ENCODE measurements at regions not wholly inside any gene's neighbourhood (a gene's known extent, or its start where the extent isn't known, plus 50 kb on each side); places are given as distances from the start of the nearest gene placed in this dataset.

- no peaks in the 10 kb centered on the region for H3K4me1 ChIP-seq
- no peaks in the 10 kb centered on the region for H3K27me3 ChIP-seq
- intact Hi-C loops (cut with DNase I; ENCODE audit: low total_unique reads): no loop called here
- H3K9me3 ChIP-seq: no peaks in the 10 kb centered on the region
- H3K27ac ChIP-seq: no peak overlapping the region
- TF ChIP-seq POLR2A (IDR thresholded peaks at IDR 0.05) (no peak), CTCF (IDR thresholded peaks at IDR 0.05) (no peak)
- no peak overlapping the region for H3K4me3 ChIP-seq
- no peak for DNase-seq
- no peaks in the 10 kb centered on the region for H3K36me3 ChIP-seq
Observed at GRCh38 chr3:104788807-104789206, 577.9 kb upstream of the ALCAM start.

DNA sequence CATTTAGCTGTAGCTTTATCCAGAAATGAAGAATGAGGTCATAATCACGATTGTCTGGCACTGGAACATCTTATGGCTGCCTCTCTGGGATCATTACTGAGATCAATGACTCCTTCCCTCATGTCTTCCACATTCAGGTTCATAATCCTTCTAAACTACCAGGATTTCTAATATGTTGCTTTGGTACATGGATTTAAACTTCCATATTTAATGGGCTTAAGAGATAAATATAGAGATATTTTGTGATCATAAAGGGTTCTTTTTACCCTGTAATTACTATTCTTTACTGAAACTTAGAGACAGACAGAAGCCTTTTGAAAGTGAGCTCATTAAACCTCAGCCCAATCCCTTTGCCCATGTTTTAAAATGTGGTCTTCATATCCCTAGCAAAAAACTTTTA lies 575.4 kb upstream of the ALCAM start:
- H3K27me3 ChIP-seq: no peaks in the 10 kb centered on the region
- H3K9me3 ChIP-seq: no peaks in the 10 kb centered on the region
- H3K36me3 ChIP-seq: no peaks in the 10 kb centered on the region
- intact Hi-C loops (cut with DNase I; ENCODE audit: low total_unique reads): no loop called here
- no peak for TF ChIP-seq CTCF (IDR thresholded peaks at IDR 0.05)
- no peak overlapping the region for H3K4me3 ChIP-seq
- H3K27ac ChIP-seq: no peak overlapping the region
- no peak for DNase-seq
- no peaks in the 10 kb centered on the region for H3K4me1 ChIP-seq

DNA sequence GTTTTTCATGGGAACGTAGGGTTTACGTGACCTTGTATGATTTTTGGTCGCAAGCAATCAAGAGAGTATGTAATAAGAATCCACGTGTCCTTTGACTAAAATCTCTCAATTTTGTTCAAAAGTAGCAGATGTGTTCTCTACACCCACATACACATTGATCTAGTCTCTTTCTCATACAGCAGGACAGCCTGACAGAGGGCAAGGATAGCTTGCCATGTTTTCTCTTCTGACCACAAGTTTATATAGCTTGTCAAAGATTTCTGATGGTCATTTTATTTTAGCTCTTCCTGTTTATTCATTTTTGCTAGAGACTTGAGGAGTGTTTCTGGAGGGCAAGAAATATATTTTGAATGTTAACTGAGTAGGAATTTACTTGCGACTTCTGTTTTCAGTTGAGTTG lies 570.2 kb upstream of the ALCAM start:
- Histone ChIP-seq H3K27me3 (no peaks in the 10 kb centered on the region), H3K36me3 (no peaks in the 10 kb centered on the region), H3K4me1 (no peaks in the 10 kb centered on the region), H3K9me3 (no peaks in the 10 kb centered on the region), H3K4me3 (no peak overlapping the region), H3K27ac (no peak overlapping the region)
- TF ChIP-seq CTCF (IDR thresholded peaks at IDR 0.05): no peak
- no peak for TF ChIP-seq POLR2A (IDR thresholded peaks at IDR 0.05)
- no peak for DNase-seq
- intact Hi-C loops (cut with DNase I; ENCODE audit: low total_unique reads): no loop called here

DNA sequence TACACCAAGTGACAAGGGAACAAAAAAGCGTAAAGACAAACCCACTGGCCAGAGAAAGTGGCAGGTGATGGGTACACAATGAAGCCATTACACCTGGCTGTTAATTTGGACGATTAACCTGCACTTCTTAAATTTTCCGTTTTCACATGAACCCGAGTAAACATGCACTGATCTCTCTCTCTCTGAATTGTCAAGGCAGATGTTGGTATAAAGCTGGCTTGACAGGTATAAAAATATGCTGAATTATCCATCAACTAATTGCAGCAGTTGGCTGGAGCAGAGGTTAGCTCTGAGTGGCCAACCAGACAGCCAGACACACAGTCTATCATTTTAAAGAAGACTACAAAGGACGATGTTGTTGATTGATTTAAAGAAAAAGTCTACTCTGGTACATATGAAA lies 561.7 kb upstream of the ALCAM start:
- Histone ChIP-seq H3K9me3 (no peaks in the 10 kb centered on the region), H3K4me1 (no peaks in the 10 kb centered on the region), H3K36me3 (no peaks in the 10 kb centered on the region), H3K27ac (no peak overlapping the region), H3K4me3 (no peak overlapping the region), H3K27me3 (no peaks in the 10 kb centered on the region)
- DNase-seq: no peak
- intact Hi-C loops (cut with DNase I; ENCODE audit: low total_unique reads): no loop called here
- no peak for TF ChIP-seq CTCF (IDR thresholded peaks at IDR 0.05)

- Histone ChIP-seq H3K27ac (no peak overlapping the region), H3K36me3 (no peaks in the 10 kb centered on the region), H3K4me3 (no peak overlapping the region), H3K27me3 (no peaks in the 10 kb centered on the region), H3K4me1 (no peaks in the 10 kb centered on the region), H3K9me3 (no peaks in the 10 kb centered on the region)
- intact Hi-C loops (cut with DNase I; ENCODE audit: low total_unique reads): no loop called here
- no peak for DNase-seq
- no peak for TF ChIP-seq CTCF (IDR thresholded peaks at IDR 0.05)
- no peak for TF ChIP-seq POLR2A (IDR thresholded peaks at IDR 0.05)
Observed at GRCh38 chr3:104805508-104805907, 561.2 kb upstream of the ALCAM start.
